Suprapubic skin (tissue), 4 donors: ENCODE measurements at regions not wholly inside any gene's neighbourhood (a gene's known extent, or its start where the extent isn't known, plus 50 kb on each side); places are given as distances from the start of the nearest gene placed in this dataset.
"Not testable (repeated sequence)": the region's sequence is repeated elsewhere in the genome, so short reads cannot be mapped to it uniquely, and the experiment has no call there.

Experiments used
- DNase-seq, 2 donors: peaks; one replicate each; pipeline ENCODE4 v3.0.0-alpha.2; 2019; ENCODE audit warnings: low spot score in 2 of 2
- H3K27ac ChIP-seq: fragments of 200-600 bp; sonication (generic); one replicate; pipeline ENCODE4 v1.5.1; 2019
- H3K27me3 ChIP-seq: fragments of 200-600 bp; sonication (generic); one replicate; pipeline ENCODE4 v1.5.1; 2019
- H3K36me3 ChIP-seq: fragments of 200-600 bp; sonication (generic); one replicate; pipeline ENCODE4 v1.5.1; 2019
- H3K4me1 ChIP-seq: fragments of 200-600 bp; sonication (generic); one replicate; pipeline ENCODE4 v1.5.1; 2019
- H3K4me3 ChIP-seq: fragments of 200-600 bp; sonication (generic); one replicate; pipeline ENCODE4 v1.5.1; 2019; ENCODE audit warnings: mild to moderate bottlenecking
- H3K9me3 ChIP-seq: fragments of 200-600 bp; sonication (generic); one replicate; pipeline ENCODE4 v1.5.1; 2019
- EP300 ChIP-seq: sonication (generic); formaldehyde crosslinking; IDR thresholded peaks from one replicate; pipeline ENCODE4 v1.6.1; 2017; ENCODE audit warnings: antibody characterized with exemption
- POLR2A ChIP-seq, 2 donors: fragments of 450-650 bp; IDR thresholded peaks; one replicate each; pipeline ENCODE4 v1.6.1; 2017; ENCODE audit warnings: antibody characterized with exemption in 2 of 2, mild to moderate bottlenecking in 2 of 2, moderate library complexity in 2 of 2
- POLR2AphosphoS5 ChIP-seq, 3 donors: sonication (generic); formaldehyde crosslinking; IDR thresholded peaks; one replicate each; pipeline ENCODE4 v1.6.1; 2017; ENCODE audit warnings: antibody characterized with exemption in 3 of 3
- WGBS: methylation state at CpG from one replicate; pipeline ENCODE4 v1.1.5; 2018; 5-methylcytosine and 5-hydroxymethylcytosine counted together
- TF ChIP-seq, protein P1 (sequence below), 2 donors: fragments of 200-600 bp in 1 of 2; fragments of 450-650 bp in 1 of 2; sonication (generic) in 1 of 2; IDR thresholded peaks; one replicate each; pipeline ENCODE4 v1.5.1; 2016 to 2019; ENCODE audit warnings: antibody characterized with exemption in 2 of 2, mild to moderate bottlenecking in 1 of 2, moderate library complexity in 1 of 2

DNA sequence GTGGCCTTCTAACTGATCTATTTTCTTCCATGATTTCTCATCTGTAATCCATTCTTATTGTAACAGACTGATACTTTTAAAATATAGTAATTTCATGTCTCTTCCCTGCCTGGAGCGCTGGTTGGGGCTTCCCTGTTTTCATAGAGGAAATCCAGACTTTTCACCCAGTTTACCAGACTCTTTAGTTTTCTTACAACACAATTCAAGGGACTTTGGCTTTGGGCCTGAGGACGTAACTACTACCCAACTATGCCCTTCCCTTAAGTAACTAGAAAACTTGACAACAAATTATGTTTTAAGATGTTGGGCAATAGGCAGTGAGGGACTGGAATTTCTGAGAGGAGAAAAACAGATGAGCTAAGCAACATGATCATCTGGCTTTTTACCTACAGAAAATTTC lies 289.6 kb downstream of the FGF10 start:
- Histone ChIP-seq H3K36me3 (no peaks in the 10 kb centered on the region), H3K27ac (no peak overlapping the region), H3K9me3 (no peaks in the 10 kb centered on the region), H3K4me1 (no peaks in the 10 kb centered on the region), H3K4me3 (no peak overlapping the region), H3K27me3 (no peaks in the 10 kb centered on the region)
- no peak for DNase-seq
- TF ChIP-seq, protein P1, sequence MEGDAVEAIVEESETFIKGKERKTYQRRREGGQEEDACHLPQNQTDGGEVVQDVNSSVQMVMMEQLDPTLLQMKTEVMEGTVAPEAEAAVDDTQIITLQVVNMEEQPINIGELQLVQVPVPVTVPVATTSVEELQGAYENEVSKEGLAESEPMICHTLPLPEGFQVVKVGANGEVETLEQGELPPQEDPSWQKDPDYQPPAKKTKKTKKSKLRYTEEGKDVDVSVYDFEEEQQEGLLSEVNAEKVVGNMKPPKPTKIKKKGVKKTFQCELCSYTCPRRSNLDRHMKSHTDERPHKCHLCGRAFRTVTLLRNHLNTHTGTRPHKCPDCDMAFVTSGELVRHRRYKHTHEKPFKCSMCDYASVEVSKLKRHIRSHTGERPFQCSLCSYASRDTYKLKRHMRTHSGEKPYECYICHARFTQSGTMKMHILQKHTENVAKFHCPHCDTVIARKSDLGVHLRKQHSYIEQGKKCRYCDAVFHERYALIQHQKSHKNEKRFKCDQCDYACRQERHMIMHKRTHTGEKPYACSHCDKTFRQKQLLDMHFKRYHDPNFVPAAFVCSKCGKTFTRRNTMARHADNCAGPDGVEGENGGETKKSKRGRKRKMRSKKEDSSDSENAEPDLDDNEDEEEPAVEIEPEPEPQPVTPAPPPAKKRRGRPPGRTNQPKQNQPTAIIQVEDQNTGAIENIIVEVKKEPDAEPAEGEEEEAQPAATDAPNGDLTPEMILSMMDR (IDR thresholded peaks at IDR 0.05), result no peak
- TF ChIP-seq POLR2AphosphoS5 (IDR thresholded peaks at IDR 0.05) (no peak), POLR2A (IDR thresholded peaks at IDR 0.05) (no peak), EP300 (no peak)
- WGBS, result 74% methylated on average over 2 of the region's 2 CpGs

DNA sequence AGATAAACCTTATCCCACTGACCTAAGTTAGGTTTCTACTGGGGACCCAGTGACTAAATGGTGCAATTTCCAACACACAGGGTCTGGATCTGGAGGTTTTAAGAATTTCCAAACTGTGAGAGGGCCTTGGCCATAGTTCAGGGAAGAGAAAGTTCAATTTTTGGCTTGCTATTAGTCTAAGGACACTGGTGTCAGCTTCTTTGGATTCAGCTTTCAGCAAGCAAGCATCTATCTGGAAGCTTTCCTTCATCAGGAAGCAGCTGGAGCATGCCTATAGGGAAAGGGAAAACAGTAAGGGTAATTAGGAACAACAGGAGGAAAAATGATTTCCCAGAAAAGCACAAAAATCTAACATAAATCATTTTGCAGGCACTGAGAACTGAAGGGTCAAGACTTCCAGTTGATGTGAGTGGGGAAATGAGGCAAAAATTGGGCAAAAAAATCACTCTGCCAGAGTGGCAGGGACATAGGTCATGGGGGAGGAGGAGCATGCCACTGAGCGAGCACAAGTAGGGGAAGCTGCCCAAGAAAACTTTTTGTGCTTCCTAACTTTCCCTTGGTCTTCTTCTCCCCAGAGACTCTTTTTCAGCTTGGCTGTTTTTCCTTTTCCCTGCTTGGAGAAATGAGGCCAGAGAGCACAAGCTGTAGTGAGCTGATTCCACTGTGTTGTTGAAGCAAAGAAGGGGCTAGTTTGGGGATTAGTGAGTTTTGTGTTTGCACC lies 299.6 kb downstream of the FGF10 start:
- Histone ChIP-seq H3K27me3 (no peaks in the 10 kb centered on the region), H3K36me3 (no peaks in the 10 kb centered on the region), H3K4me3 (no peak overlapping the region), H3K9me3 (no peaks in the 10 kb centered on the region), H3K4me1 (no peaks in the 10 kb centered on the region), H3K27ac (no peak overlapping the region)
- DNase-seq, result no peak
- WGBS, result 32% methylated on average over 1 of the region's 1 CpG
- TF ChIP-seq EP300 (no peak), POLR2AphosphoS5 (IDR thresholded peaks at IDR 0.05) (no peak), POLR2A (IDR thresholded peaks at IDR 0.05) (no peak)
- TF ChIP-seq, protein P1 (IDR thresholded peaks at IDR 0.05), result no peak

DNA sequence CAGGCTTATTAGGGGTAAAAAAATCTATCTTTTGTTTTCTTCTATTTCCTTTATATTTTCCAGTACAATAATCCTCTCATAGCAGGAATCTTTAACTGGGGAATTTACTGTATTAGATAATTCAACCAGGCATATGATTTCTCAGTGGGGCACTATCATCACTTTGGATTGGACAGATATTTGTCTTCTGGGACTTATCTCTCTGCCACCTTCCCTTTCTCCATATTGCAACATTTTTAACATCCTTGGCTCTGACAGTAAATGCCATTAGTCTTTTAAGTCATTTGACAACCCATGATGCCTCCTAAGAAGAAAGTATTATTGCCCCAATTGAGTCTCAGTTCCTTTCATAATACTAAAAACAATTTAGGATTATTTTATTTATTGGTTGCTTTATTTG lies 304.1 kb downstream of the FGF10 start:
- H3K27me3 ChIP-seq, result no peaks in the 10 kb centered on the region
- no peaks in the 10 kb centered on the region for H3K9me3 ChIP-seq
- no peaks in the 10 kb centered on the region for H3K36me3 ChIP-seq
- H3K4me3 ChIP-seq, result no peak overlapping the region
- no peak overlapping the region for H3K27ac ChIP-seq
- no peaks in the 10 kb centered on the region for H3K4me1 ChIP-seq
- TF ChIP-seq POLR2A (IDR thresholded peaks at IDR 0.05) (no peak), EP300 (no peak), POLR2AphosphoS5 (IDR thresholded peaks at IDR 0.05) (no peak)
- TF ChIP-seq, protein P1 (IDR thresholded peaks at IDR 0.05), result no peak
- DNase-seq, result no peak

DNA sequence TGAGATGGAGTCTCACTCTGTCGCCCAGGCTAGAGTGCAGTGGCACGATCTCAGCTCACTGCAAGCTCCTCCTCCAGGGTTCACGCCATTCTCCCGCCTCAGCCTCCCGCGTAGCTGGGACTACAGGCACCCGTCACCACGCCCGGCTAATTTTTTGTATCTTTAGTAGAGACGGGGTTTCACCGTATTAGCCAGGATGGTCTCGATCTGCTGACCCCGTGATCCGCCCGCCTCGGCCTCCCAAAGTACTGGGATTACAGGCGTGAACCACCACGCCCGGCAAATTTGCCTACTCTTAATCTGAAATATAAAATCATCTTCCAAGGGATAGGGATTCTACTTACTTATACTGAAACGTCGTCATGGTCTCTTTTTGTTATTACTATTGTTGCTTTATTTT lies 314.7 kb downstream of the FGF10 start:
- 94% methylated on average over 21 of the region's 21 CpGs for WGBS
- not testable (repeated sequence) for H3K9me3 ChIP-seq, H3K36me3 ChIP-seq, H3K27me3 ChIP-seq, H3K27ac ChIP-seq, H3K4me1 ChIP-seq, DNase-seq, H3K4me3 ChIP-seq

DNA sequence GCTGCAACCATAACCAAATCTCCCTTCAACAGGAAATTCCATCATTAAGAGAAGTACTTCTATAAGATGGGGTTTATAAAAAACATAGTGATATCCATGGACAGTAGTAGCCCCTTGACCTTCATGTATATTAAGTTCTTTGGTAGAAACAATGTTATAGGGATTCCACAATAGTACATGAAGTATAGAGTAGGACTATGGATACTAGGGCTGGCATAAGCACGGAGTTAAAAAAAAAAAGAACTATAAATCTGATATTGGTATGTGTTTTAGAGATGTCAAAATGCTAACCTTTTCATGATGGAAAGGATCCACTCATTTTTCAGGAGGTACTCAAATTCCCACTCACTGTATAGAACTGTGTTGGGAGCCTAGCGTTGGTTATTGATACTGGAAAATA lies 337.6 kb downstream of the FGF10 start:
- no peak for DNase-seq
- Histone ChIP-seq H3K27me3 (no peaks in the 10 kb centered on the region), H3K4me1 (no peaks in the 10 kb centered on the region), H3K27ac (no peak overlapping the region), H3K9me3 (no peaks in the 10 kb centered on the region), H3K36me3 (no peaks in the 10 kb centered on the region), H3K4me3 (no peak overlapping the region)
- no peak for TF ChIP-seq POLR2AphosphoS5 (IDR thresholded peaks at IDR 0.05)
- TF ChIP-seq EP300, result no peak
- TF ChIP-seq, protein P1 (IDR thresholded peaks at IDR 0.05), result no peak
- no peak for TF ChIP-seq POLR2A (IDR thresholded peaks at IDR 0.05)
- WGBS, result 85% methylated on average over 2 of the region's 2 CpGs
